ENCODE measurements at regions not wholly inside any gene's neighbourhood (a gene's known extent, or its start where the extent isn't known, plus 50 kb on each side); places are given as distances from the start of the nearest gene placed in this dataset.
A peak's percentile ranks its signal among the peaks of the same experiment; 100 is the strongest.

DNA sequence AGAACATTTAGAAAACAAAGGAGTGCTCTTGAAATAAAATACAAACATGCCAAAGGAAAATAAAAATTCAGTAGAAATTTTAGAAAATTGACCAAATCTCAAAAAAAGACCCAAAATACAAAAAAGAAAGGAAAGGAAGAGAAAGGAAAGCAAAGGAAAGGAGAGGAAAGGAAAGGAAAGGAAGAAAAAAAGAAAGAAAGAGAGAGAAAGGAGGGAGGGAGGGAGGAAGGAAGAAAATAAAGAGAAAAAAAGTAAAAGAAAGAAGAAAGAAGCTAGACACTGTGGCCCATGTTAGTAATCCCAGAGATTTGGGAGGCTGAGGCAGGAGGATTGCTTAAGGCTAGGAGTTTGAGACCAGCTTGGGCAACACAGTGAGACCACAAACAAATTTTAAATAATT lies 500.1 kb upstream of the VRK2 start:
- POLR2A ChIA-PET, result no interaction called here
- no peak overlapping the region for H3K4me3 Mint-ChIP-seq (ENCODE audit: unreplicated experiment)

DNA sequence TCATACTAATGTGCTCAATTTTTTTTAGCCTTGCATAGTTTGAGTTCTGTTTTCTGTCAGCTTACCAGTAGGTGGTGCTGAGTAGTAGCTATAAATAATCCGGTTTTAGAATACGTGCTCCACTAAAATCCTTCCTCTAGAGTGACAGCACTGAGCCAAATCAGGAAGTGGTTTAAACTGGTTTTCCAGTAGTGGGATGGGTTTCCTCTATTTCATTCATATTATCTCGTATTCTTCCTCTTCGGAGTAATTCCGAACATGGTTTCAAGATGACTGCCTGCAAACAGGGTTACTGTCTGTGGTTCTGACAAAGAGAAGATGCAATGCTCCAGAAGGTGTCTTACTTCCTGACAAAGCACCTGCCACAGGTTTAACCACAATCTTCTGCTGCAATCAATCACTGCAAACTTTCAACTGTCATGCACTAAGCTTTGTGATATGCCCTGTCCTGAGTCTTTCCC lies 496.9 kb upstream of the VRK2 start:
- Histone ChIP-seq H3K4me1 (no peaks in the 10 kb centered on the region), H3K36me3 (ENCODE audit: control insufficient read depth, insufficient read depth, low read length) (no peaks in the 10 kb centered on the region), H3K4me3 (ENCODE audit: low read depth, low read length) (no peak overlapping the region), H3K27me3 (replicated peaks; ENCODE audit: control insufficient read depth, insufficient read depth, low read length) (no peaks in the 10 kb centered on the region), H3K9me3 (no peaks in the 10 kb centered on the region)
- no peak overlapping the region for H3K4me3 Mint-ChIP-seq (ENCODE audit: unreplicated experiment)
- CTCF ChIA-PET, result interaction anchor here (0.5 to 1.0 kb wide), 3 partner anchors 152 to 171 kb away, joined by 3 to 8 read pairs (median 3); no protein-coding TSS in a partner anchor
- no peaks in the 10 kb centered on the region for H3K9me3 Mint-ChIP-seq (ENCODE audit: unreplicated experiment)
- no TSS peak for BruUV-seq (replicated peaks)
- no peak overlapping the region for H3K27ac Mint-ChIP-seq (ENCODE audit: unreplicated experiment)
- intact Hi-C loops (cut with micrococcal nuclease; ENCODE audit: unreplicated experiment), result loop anchor here (1.0 kb wide), 1 partner anchor 152 kb away; no protein-coding TSS in a partner anchor
- TF ChIP-seq, protein P1, sequence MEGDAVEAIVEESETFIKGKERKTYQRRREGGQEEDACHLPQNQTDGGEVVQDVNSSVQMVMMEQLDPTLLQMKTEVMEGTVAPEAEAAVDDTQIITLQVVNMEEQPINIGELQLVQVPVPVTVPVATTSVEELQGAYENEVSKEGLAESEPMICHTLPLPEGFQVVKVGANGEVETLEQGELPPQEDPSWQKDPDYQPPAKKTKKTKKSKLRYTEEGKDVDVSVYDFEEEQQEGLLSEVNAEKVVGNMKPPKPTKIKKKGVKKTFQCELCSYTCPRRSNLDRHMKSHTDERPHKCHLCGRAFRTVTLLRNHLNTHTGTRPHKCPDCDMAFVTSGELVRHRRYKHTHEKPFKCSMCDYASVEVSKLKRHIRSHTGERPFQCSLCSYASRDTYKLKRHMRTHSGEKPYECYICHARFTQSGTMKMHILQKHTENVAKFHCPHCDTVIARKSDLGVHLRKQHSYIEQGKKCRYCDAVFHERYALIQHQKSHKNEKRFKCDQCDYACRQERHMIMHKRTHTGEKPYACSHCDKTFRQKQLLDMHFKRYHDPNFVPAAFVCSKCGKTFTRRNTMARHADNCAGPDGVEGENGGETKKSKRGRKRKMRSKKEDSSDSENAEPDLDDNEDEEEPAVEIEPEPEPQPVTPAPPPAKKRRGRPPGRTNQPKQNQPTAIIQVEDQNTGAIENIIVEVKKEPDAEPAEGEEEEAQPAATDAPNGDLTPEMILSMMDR (IDR thresholded peaks at IDR 0.05; ENCODE audit: insufficient read depth in 1 of 2, low read depth in 1 of 2, low read length in 1 of 2, severe bottlenecking in 1 of 2, unreplicated experiment in 1 of 2), result peak; percentile 33 to 44
- no peaks in the 10 kb centered on the region for H3K36me3 Mint-ChIP-seq (ENCODE audit: insufficient read depth, unreplicated experiment)
- H3K4me1 Mint-ChIP-seq (ENCODE audit: low read depth, unreplicated experiment), result no peaks in the 10 kb centered on the region
- peak in 1 of 2 experiments; percentile 6 for DNase-seq
- POLR2A ChIA-PET, result no interaction called here
- peaks cover 19% of the 10 kb centered on the region for H3K27me3 Mint-ChIP-seq (ENCODE audit: insufficient read depth, unreplicated experiment)

More for the DNA sequence above, 500.1 kb upstream of the VRK2 start:
- Mint-ChIP-seq H3K27me3 (ENCODE audit: insufficient read depth, unreplicated experiment) (peaks cover 22% of the 10 kb centered on the region), H3K36me3 (ENCODE audit: insufficient read depth, unreplicated experiment) (no peaks in the 10 kb centered on the region), H3K27ac (ENCODE audit: unreplicated experiment) (no peak overlapping the region), H3K4me1 (ENCODE audit: low read depth, unreplicated experiment) (no peaks in the 10 kb centered on the region), H3K9me3 (ENCODE audit: unreplicated experiment) (no peaks in the 10 kb centered on the region)
- intact Hi-C loops (cut with micrococcal nuclease; ENCODE audit: unreplicated experiment), result no loop called here
- Histone ChIP-seq H3K27me3 (replicated peaks; ENCODE audit: control insufficient read depth, insufficient read depth, low read length) (no peaks in the 10 kb centered on the region), H3K4me1 (no peaks in the 10 kb centered on the region), H3K9me3 (no peaks in the 10 kb centered on the region), H3K4me3 (ENCODE audit: low read depth, low read length) (no peak overlapping the region), H3K36me3 (ENCODE audit: control insufficient read depth, insufficient read depth, low read length) (no peaks in the 10 kb centered on the region)
- TF ChIP-seq, protein P1 (IDR thresholded peaks at IDR 0.05; ENCODE audit: insufficient read depth in 1 of 2, low read depth in 1 of 2, low read length in 1 of 2, severe bottlenecking in 1 of 2, unreplicated experiment in 1 of 2), result no peak
- no peak for DNase-seq
- no TSS peak for BruUV-seq (replicated peaks)
- CTCF ChIA-PET, result no interaction called here

DNA sequence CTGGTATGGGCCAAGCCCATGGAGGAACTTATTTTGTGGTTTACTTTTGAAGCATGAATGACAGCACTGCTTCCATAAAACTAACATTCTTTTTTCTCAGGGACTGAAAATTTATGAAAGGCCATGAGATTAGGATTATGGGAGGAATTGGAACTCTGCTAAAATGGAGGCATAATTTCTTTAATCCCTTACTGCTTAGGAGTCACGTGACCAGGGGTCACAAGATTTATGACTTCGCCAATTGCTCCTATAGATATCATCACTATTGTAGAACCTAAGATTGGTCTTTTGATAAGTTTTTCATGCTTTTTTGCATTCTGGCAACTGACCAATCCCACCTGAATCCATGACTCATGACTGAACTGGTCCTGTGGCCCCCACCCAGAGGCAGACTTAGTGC lies 495.7 kb upstream of the VRK2 start:
- POLR2A ChIA-PET, result no interaction called here
- no peaks in the 10 kb centered on the region for H3K4me1 Mint-ChIP-seq (ENCODE audit: low read depth, unreplicated experiment)
- H3K27me3 Mint-ChIP-seq (ENCODE audit: insufficient read depth, unreplicated experiment), result peaks cover 15% of the 10 kb centered on the region
- DNase-seq, result no peak
- BruUV-seq (replicated peaks), result no TSS peak
- TF ChIP-seq, protein P1 (IDR thresholded peaks at IDR 0.05; ENCODE audit: insufficient read depth in 1 of 2, low read depth in 1 of 2, low read length in 1 of 2, severe bottlenecking in 1 of 2, unreplicated experiment in 1 of 2), result no peak
- no peaks in the 10 kb centered on the region for H3K4me1 ChIP-seq
- no peak overlapping the region for H3K4me3 ChIP-seq (ENCODE audit: low read depth, low read length)
- intact Hi-C loops (cut with micrococcal nuclease; ENCODE audit: unreplicated experiment), result no loop called here
- H3K9me3 ChIP-seq, result no peaks in the 10 kb centered on the region
- no peaks in the 10 kb centered on the region for H3K27me3 ChIP-seq (replicated peaks; ENCODE audit: control insufficient read depth, insufficient read depth, low read length)
- CTCF ChIA-PET, result no interaction called here
- no peaks in the 10 kb centered on the region for H3K9me3 Mint-ChIP-seq (ENCODE audit: unreplicated experiment)
- H3K36me3 ChIP-seq (ENCODE audit: control insufficient read depth, insufficient read depth, low read length), result no peaks in the 10 kb centered on the region
- no peak overlapping the region for H3K27ac Mint-ChIP-seq (ENCODE audit: unreplicated experiment)
- no peak overlapping the region for H3K4me3 Mint-ChIP-seq (ENCODE audit: unreplicated experiment)
- no peaks in the 10 kb centered on the region for H3K36me3 Mint-ChIP-seq (ENCODE audit: insufficient read depth, unreplicated experiment)

Data from Caco-2 (cell line).